ENCODE measurements at regions not wholly inside any gene's neighbourhood (a gene's known extent, or its start where the extent isn't known, plus 50 kb on each side); places are given as distances from the start of the nearest gene placed in this dataset.

DNA sequence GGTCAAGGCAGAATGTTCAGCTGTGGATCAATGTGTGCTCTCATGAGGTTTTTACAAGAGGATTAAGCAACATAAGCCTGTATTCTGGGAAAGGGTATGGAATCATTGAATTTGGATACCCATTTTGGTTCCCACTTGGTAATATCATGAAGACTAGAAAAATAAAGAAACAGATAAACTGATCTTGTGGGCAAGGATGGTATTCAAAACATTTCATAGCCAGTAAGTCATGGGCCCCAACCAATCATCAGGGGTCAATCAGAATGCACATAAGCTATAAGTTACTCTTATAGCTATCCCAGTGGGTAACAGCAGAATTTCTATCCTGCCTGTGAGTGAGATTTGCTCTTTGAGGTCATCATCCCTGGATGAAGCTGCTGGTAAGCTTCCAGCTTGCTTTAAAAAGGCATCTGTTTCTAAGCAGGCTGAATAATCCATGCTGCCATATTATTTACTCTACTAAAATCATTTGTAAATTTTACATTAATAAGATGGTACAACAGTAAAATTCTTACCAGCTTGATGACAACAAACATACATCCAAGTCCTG is 291.2 kb downstream of the RAD51AP2 start:
- TF ChIP-seq, protein P1, sequence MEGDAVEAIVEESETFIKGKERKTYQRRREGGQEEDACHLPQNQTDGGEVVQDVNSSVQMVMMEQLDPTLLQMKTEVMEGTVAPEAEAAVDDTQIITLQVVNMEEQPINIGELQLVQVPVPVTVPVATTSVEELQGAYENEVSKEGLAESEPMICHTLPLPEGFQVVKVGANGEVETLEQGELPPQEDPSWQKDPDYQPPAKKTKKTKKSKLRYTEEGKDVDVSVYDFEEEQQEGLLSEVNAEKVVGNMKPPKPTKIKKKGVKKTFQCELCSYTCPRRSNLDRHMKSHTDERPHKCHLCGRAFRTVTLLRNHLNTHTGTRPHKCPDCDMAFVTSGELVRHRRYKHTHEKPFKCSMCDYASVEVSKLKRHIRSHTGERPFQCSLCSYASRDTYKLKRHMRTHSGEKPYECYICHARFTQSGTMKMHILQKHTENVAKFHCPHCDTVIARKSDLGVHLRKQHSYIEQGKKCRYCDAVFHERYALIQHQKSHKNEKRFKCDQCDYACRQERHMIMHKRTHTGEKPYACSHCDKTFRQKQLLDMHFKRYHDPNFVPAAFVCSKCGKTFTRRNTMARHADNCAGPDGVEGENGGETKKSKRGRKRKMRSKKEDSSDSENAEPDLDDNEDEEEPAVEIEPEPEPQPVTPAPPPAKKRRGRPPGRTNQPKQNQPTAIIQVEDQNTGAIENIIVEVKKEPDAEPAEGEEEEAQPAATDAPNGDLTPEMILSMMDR (IDR thresholded peaks at IDR 0.05), result no peak
- TF ChIP-seq POLR2AphosphoS5 (IDR thresholded peaks at IDR 0.05) (no peak), EP300 (IDR thresholded peaks at IDR 0.05) (no peak), POLR2A (IDR thresholded peaks at IDR 0.05) (no peak)

All from stomach (tissue), 4 donors.